HCT116 (cell line): ENCODE measurements at regions not wholly inside any gene's neighbourhood (a gene's known extent, or its start where the extent isn't known, plus 50 kb on each side); places are given as distances from the start of the nearest gene placed in this dataset.

Experiments
- ATAC-seq: fragments of 200-7000 bp; cut with Tn5 transposase; 2 replicates; pipeline ENCODE4 v1.9.1; 2020; ENCODE audit warnings: mild to moderate bottlenecking, moderate library complexity
- BruUV-seq: library from RNA; stranded (reverse); fragments of 400-500 nt; replicated peaks from 2 replicates; lab custom pipeline; 2021; lab: Mats Ljungman, UMichigan
- CTCF ChIA-PET: fragments of 300-600 bp; sonication (Branson Sonifier 250); formaldehyde crosslinking; loops from one replicate; lab custom pipeline; 2021; ENCODE audit warnings: antibody characterized with exemption; lab: Charles Lee
- POLR2A ChIA-PET: fragments of 300-600, 350-600 bp; sonication (Branson Sonifier 250); formaldehyde crosslinking; loops from one replicate; lab custom pipeline; 2021; ENCODE audit warnings: antibody characterized with exemption; lab: Charles Lee
- RAD21 ChIA-PET, 2 experiments: fragments of 300-600 bp; sonication (Branson Sonifier 250); formaldehyde crosslinking; loops; one replicate each; lab custom pipeline; 2023; ENCODE audit warnings: low total read pairs in 2 of 2; ENCODE audit not compliant: uncharacterized antibody in 2 of 2, unreplicated experiment in 2 of 2, low non-redundant PET in 1 of 2; lab: Charles Lee
- DNase-seq: peaks from one replicate; pipeline ENCODE4 v3.0.0-alpha.2; 2010; ENCODE audit warnings: low read depth, low spot score
- H2AFZ ChIP-seq: fragments of 200-600 bp; shearing (Covaris generic), sonication (generic); 2 replicates; pipeline ENCODE4 v1.6.1; 2017; ENCODE audit warnings: low read depth, mixed run types, mixed read lengths, antibody characterized with exemption, low read length; ENCODE audit not compliant: poor library complexity, severe bottlenecking
- H3K27ac ChIP-seq: 2 replicates; pipeline ENCODE4 v1.5.1; 2012; ENCODE audit warnings: low read depth, low read length
- H3K27me3 ChIP-seq: fragments of 200-600 bp; sonication (generic); 2 replicates; pipeline ENCODE4 v1.6.1; 2016; ENCODE audit warnings: mixed run types, low read length, mixed read lengths; ENCODE audit not compliant: insufficient read depth
- H3K36me3 ChIP-seq, 2 experiments: fragments of 200-500 bp in 1 of 2; fragments of 200-600 bp in 1 of 2; sonication (Bioruptor generic) in 1 of 2; sonication (generic) in 1 of 2; 2 replicates each; pipeline versions ENCODE4 v1.5.1 to v1.6.1; 2014 to 2016; ENCODE audit warnings: low read length in 2 of 2, inconsistent platforms in 1 of 2, mixed read lengths in 1 of 2, mixed run types in 1 of 2; ENCODE audit not compliant: insufficient read depth in 2 of 2, control insufficient read depth in 1 of 2
- H3K4me1 ChIP-seq, 2 experiments: fragments of 200-600 bp in 1 of 2; sonication (generic) in 1 of 2; 2 replicates each; pipeline versions ENCODE4 v1.5.1 to v1.6.1; 2012 to 2017; ENCODE audit warnings: low read length in 2 of 2, inconsistent platforms in 1 of 2, mild to moderate bottlenecking in 1 of 2, mixed read lengths in 1 of 2, mixed run types in 1 of 2, moderate library complexity in 1 of 2; ENCODE audit not compliant: insufficient read depth in 2 of 2, control insufficient read depth in 1 of 2
- H3K4me2 ChIP-seq: fragments of 200-600 bp; sonication (generic); 2 replicates; pipeline ENCODE4 v1.6.1; 2017; ENCODE audit warnings: mixed run types, low read length, mixed read lengths
- H3K4me3 ChIP-seq, 2 experiments: fragments of 200-600 bp in 1 of 2; sonication (generic) in 1 of 2; replicated peaks in 1 of 2; 2 replicates each; pipeline ENCODE4 v1.5.1; 2011 to 2016; ENCODE audit warnings: low read length in 2 of 2, control low read depth in 1 of 2, low read depth in 1 of 2, mild to moderate bottlenecking in 1 of 2, mixed read lengths in 1 of 2, mixed run types in 1 of 2
- H3K79me2 ChIP-seq: fragments of 200-600 bp; sonication (generic); 2 replicates; pipeline ENCODE4 v1.6.1; 2017; ENCODE audit warnings: mild to moderate bottlenecking, mixed run types, low read length, moderate library complexity, mixed read lengths; ENCODE audit not compliant: insufficient read depth
- H3K9ac ChIP-seq: fragments of 200-600 bp; sonication (generic); 2 replicates; pipeline ENCODE4 v1.6.1; 2016; ENCODE audit warnings: low read length, mixed read lengths
- H3K9me2 ChIP-seq: fragments of 200-600 bp; sonication (generic), shearing (Covaris generic); 2 replicates; pipeline ENCODE4 v1.6.1; 2017; ENCODE audit warnings: mixed run types, mild to moderate bottlenecking, moderate library complexity; ENCODE audit not compliant: insufficient read depth
- H3K9me3 ChIP-seq, 2 experiments: fragments of 200-500 bp in 1 of 2; fragments of 200-600 bp in 1 of 2; sonication (Bioruptor generic) in 1 of 2; sonication (generic) in 1 of 2; 2 replicates each; pipeline ENCODE4 v1.6.1; 2014 to 2017; ENCODE audit warnings: low read length in 2 of 2, mixed read lengths in 2 of 2, inconsistent platforms in 1 of 2, low read depth in 1 of 2, mild to moderate bottlenecking in 1 of 2, mixed run types in 1 of 2, moderate library complexity in 1 of 2; ENCODE audit not compliant: control insufficient read depth in 1 of 2, insufficient read depth in 1 of 2
- H4K20me1 ChIP-seq: fragments of 200-600 bp; sonication (generic), shearing (Covaris generic); 2 replicates; pipeline ENCODE4 v1.6.1; 2017; ENCODE audit warnings: mixed run types, mild to moderate bottlenecking, moderate library complexity; ENCODE audit not compliant: insufficient read depth
- ELF1 ChIP-seq: IDR thresholded peaks from 2 replicates; pipeline ENCODE4 v1.6.1; 2012; ENCODE audit warnings: low read depth, borderline replicate concordance
- EZH2 ChIP-seq: fragments of 200-600 bp; sonication (generic); IDR thresholded peaks from 2 replicates; pipeline ENCODE4 v1.6.1; 2017; ENCODE audit warnings: antibody characterized with exemption, mixed run types
- EZH2phosphoT487 ChIP-seq: fragments of 200-600 bp; IDR thresholded peaks from 2 replicates; pipeline ENCODE4 v1.6.1; 2018; ENCODE audit warnings: antibody characterized with exemption, borderline replicate concordance
- FOSL1 ChIP-seq: IDR thresholded peaks from 2 replicates; pipeline ENCODE4 v1.6.1; 2012; ENCODE audit warnings: low read depth
- JUND ChIP-seq: IDR thresholded peaks from 2 replicates; pipeline ENCODE4 v1.6.1; 2012
- POLR2AphosphoS5 ChIP-seq: IDR thresholded peaks from 2 replicates; pipeline ENCODE4 v1.6.1; 2011; ENCODE audit warnings: mild to moderate bottlenecking, low read depth, low read length, moderate library complexity
- REST ChIP-seq: IDR thresholded peaks from 2 replicates; pipeline ENCODE4 v1.6.1; 2012; ENCODE audit warnings: low read depth
- SIN3A ChIP-seq: IDR thresholded peaks from 2 replicates; pipeline ENCODE4 v1.6.1; 2012; ENCODE audit warnings: low read depth
- SRF ChIP-seq: IDR thresholded peaks from 2 replicates; pipeline ENCODE4 v1.6.1; 2012; ENCODE audit warnings: low read depth
- TCF7L2 ChIP-seq: IDR thresholded peaks from 2 replicates; pipeline ENCODE4 v1.7.0; 2011; ENCODE audit warnings: borderline replicate concordance, inconsistent platforms; ENCODE audit not compliant: insufficient read depth, insufficient read length; ENCODE audit errors: extremely low read depth
- ZFX ChIP-seq: fragments of 450-650 bp; IDR thresholded peaks from 2 replicates; pipeline ENCODE4 v1.6.1; 2017
- ZNF274 ChIP-seq: fragments of 200-500 bp; sonication (Bioruptor generic); IDR thresholded peaks from 2 replicates; pipeline ENCODE4 v1.6.1; 2014; ENCODE audit warnings: mild to moderate bottlenecking, low read depth, low read length, inconsistent platforms
- intact Hi-C: fragments of 100-400 bp; cut with micrococcal nuclease; formaldehyde crosslinking; loops from 2 replicates; pipeline ENCODE4 v1.10.0; 2022

- Histone ChIP-seq H4K20me1 (no peaks in the 10 kb centered on the region), H3K9me3 (no peaks in the 10 kb centered on the region), H3K27ac (no peak overlapping the region), H3K4me2 (no peak overlapping the region), H3K9ac (no peak overlapping the region), H3K4me3 (no peak overlapping the region), H3K9me2 (no peaks in the 10 kb centered on the region), H3K79me2 (no peaks in the 10 kb centered on the region), H3K27me3 (no peaks in the 10 kb centered on the region), H3K36me3 (no peaks in the 10 kb centered on the region), H3K4me1 (no peaks in the 10 kb centered on the region; a peak in 1 of 4 replicates), H2AFZ (no peak overlapping the region)
- ATAC-seq (no peak), DNase-seq (no peak)
- POLR2A ChIA-PET, result no interaction called here
- intact Hi-C loops, result no loop called here
- no TSS peak for BruUV-seq
- RAD21 ChIA-PET, result no interaction called here
- CTCF ChIA-PET, result no interaction called here
- TF ChIP-seq ELF1 (no peak), EZH2phosphoT487 (no peak), JUND (no peak), ZFX (no peak), TCF7L2 (no peak), SIN3A (no peak), POLR2AphosphoS5 (no peak), SRF (no peak), EZH2 (no peak), ZNF274 (no peak), FOSL1 (no peak), REST (no peak)
Measured at GRCh38 chr15:35252351-35252865, 167.3 kb upstream of the NANOGP8 start.
